HepG2 (cell line): ENCODE measurements at regions not wholly inside any gene's neighbourhood (a gene's known extent, or its start where the extent isn't known, plus 50 kb on each side); places are given as distances from the start of the nearest gene placed in this dataset.
"Not testable (repeated sequence)": the region's sequence is repeated elsewhere in the genome, so short reads cannot be mapped to it uniquely, and the experiment has no call there.

ENCODE experiments used
- ATAC-seq: fragments of 200-7000 bp; cut with Tn5 transposase; 3 replicates; pipeline ENCODE4 v1.9.1; 2020; ENCODE audit warnings: mild to moderate bottlenecking, moderate library complexity
- BruUV-seq: library from RNA; stranded (reverse); fragments of 400-500 nt; replicated peaks from 2 replicates; lab custom pipeline; 2021; lab: Mats Ljungman, UMichigan
- CTCF ChIA-PET: fragments of 300-600 bp; formaldehyde crosslinking; extraction: SDS; loops from one replicate; lab custom pipeline; 2021; ENCODE audit warnings: low total read pairs, inconsistent platforms, low intra/inter-chr PET ratio; lab: Yijun Ruan, JAX
- POLR2A ChIA-PET: fragments of 350-600 bp; sonication (Branson Sonifier 250); formaldehyde crosslinking; loops from one replicate; lab custom pipeline; 2020; ENCODE audit warnings: antibody characterized with exemption, inconsistent platforms; lab: Yijun Ruan, JAX
- DNase-seq: peaks from one replicate; pipeline ENCODE4 v3.0.0-alpha.2; 2015; ENCODE audit warnings: low spot score
- FAIRE-seq: peaks from 3 replicates; lab custom pipeline; 2011; peaks lifted over from hg19 to GRCh38; lab: Jason Lieb, UNC
- H2AFZ ChIP-seq: one replicate; pipeline ENCODE4 v1.6.1; 2011; ENCODE audit warnings: low read length, inconsistent platforms
- H3K27ac ChIP-seq: fragments of 300-600 bp; 3 replicates; pipeline ENCODE4 v1.8.0; 2011; ENCODE audit warnings: mixed run types, mild to moderate bottlenecking, mixed read lengths, low read length, inconsistent platforms; ENCODE audit not compliant: insufficient read depth; ENCODE audit errors: extremely low read length
- H3K27me3 ChIP-seq, 2 experiments: fragments of 200-600 bp in 1 of 2; 2 replicates in 1 of 2; 3 replicates in 1 of 2; pipeline versions ENCODE4 v1.6.0 to v1.8.0; 2011; ENCODE audit warnings: low read length in 2 of 2, mild to moderate bottlenecking in 2 of 2, moderate library complexity in 2 of 2, inconsistent platforms in 1 of 2; ENCODE audit not compliant: insufficient read depth in 2 of 2, control insufficient read depth in 1 of 2
- H3K36me3 ChIP-seq, 2 experiments: fragments of 200-600 bp in 1 of 2; replicated peaks in 1 of 2; 2 replicates in 1 of 2; 3 replicates in 1 of 2; pipeline versions ENCODE4 v1.5.1 to v1.8.0; 2011; ENCODE audit warnings: low read length in 2 of 2, inconsistent platforms in 1 of 2; ENCODE audit not compliant: insufficient read depth in 2 of 2, control insufficient read depth in 1 of 2
- H3K4me1 ChIP-seq: 2 replicates; pipeline ENCODE4 v1.5.1; 2012; ENCODE audit warnings: low read length, inconsistent platforms; ENCODE audit not compliant: insufficient read depth
- H3K4me2 ChIP-seq: 2 replicates; pipeline ENCODE4 v1.6.0; 2011; ENCODE audit warnings: low read depth, low read length, inconsistent platforms
- H3K4me3 ChIP-seq, 3 experiments: fragments of 200-600 bp in 1 of 3; sonication (generic), shearing (Covaris generic) in 1 of 3; replicated peaks in 1 of 3; 2 replicates each; pipeline ENCODE4 v1.5.1; 2011 to 2016; ENCODE audit warnings: low read length in 3 of 3, inconsistent platforms in 2 of 3, low read depth in 2 of 3, mild to moderate bottlenecking in 2 of 3, control low read depth in 1 of 3, mixed read lengths in 1 of 3; ENCODE audit not compliant: insufficient read depth in 1 of 3
- H3K79me2 ChIP-seq: one replicate; pipeline ENCODE4 v1.6.1; 2011; ENCODE audit warnings: low read length, inconsistent platforms; ENCODE audit not compliant: insufficient read depth
- H3K9ac ChIP-seq: 2 replicates; pipeline ENCODE4 v1.6.0; 2011; ENCODE audit warnings: mild to moderate bottlenecking, low read depth, low read length, inconsistent platforms; ENCODE audit not compliant: insufficient read depth
- H3K9me3 ChIP-seq: 2 replicates; pipeline ENCODE4 v1.5.1; 2012; ENCODE audit warnings: mild to moderate bottlenecking, low read length
- H4K20me1 ChIP-seq: 2 replicates; pipeline ENCODE4 v1.6.0; 2011; ENCODE audit warnings: inconsistent platforms, mild to moderate bottlenecking, low read length, moderate library complexity; ENCODE audit not compliant: insufficient read depth
- BORCS8-MEF2B ChIP-seq: sonication (generic); formaldehyde crosslinking; IDR thresholded peaks from 2 replicates; pipeline ENCODE4 v1.8.0; 2022; ENCODE audit warnings: mild to moderate bottlenecking, missing genetic modification reagents
- DNMT1 ChIP-seq: sonication (generic); formaldehyde crosslinking; IDR thresholded peaks from 2 replicates; pipeline ENCODE4 v1.5.1; 2020; ENCODE audit warnings: mild to moderate bottlenecking, missing genetic modification reagents
- POLR2A ChIP-seq, 2 experiments: IDR thresholded peaks; 2 replicates each; pipeline ENCODE4 v1.6.1; 2011; ENCODE audit warnings: low read depth in 2 of 2, low read length in 2 of 2, mild to moderate bottlenecking in 1 of 2, moderate library complexity in 1 of 2; ENCODE audit not compliant: insufficient read depth in 1 of 2
- SIN3B ChIP-seq: fragments of 150-350 bp; IDR thresholded peaks from 2 replicates; pipeline ENCODE4 v1.6.1; 2014; ENCODE audit warnings: low read length
- SMAD9 ChIP-seq: sonication (generic); formaldehyde crosslinking; IDR thresholded peaks from 2 replicates; pipeline ENCODE4 v1.5.1; 2020; ENCODE audit warnings: mild to moderate bottlenecking, missing genetic modification reagents
- TEAD3 ChIP-seq: optimal IDR thresholded peaks from 2 replicates; pipeline ENCODE3; 2016; ENCODE audit warnings: borderline replicate concordance
- THYN1 ChIP-seq: sonication (generic); formaldehyde crosslinking; IDR thresholded peaks from 2 replicates; pipeline ENCODE4 v1.8.1; 2023; ENCODE audit warnings: low read depth, mild to moderate bottlenecking, moderate library complexity, missing genetic modification reagents, borderline replicate concordance
- ZNF121 ChIP-seq: sonication (generic); formaldehyde crosslinking; IDR thresholded peaks from 2 replicates; pipeline ENCODE4 v1.5.0; 2020; ENCODE audit warnings: mild to moderate bottlenecking, missing genetic modification reagents
- ZNF451 ChIP-seq: sonication (generic); formaldehyde crosslinking; IDR thresholded peaks from 2 replicates; pipeline ENCODE4 v1.5.0; 2020; ENCODE audit warnings: mild to moderate bottlenecking, missing genetic modification reagents
- ZNF792 ChIP-seq: IDR thresholded peaks from 2 replicates; pipeline ENCODE4 v1.6.1; 2016
- WGBS: methylation state at CpG from one replicate; pipeline ENCODE4 v1.1.6; 2017; ENCODE audit warnings: low lambda C conversion rate; 5-methylcytosine and 5-hydroxymethylcytosine counted together
- in situ Hi-C: cut with HindIII; loops from 2 replicates; pipeline ENCODE4 v1.10.0; 2017; ENCODE audit warnings: low pct_unique_long_range_greater_than_20kb; ENCODE audit not compliant: extremely low pct_ligation_motif_present
- intact Hi-C: fragments of 100-400 bp; cut with micrococcal nuclease; formaldehyde crosslinking; loops from one replicate; pipeline ENCODE4 v1.10.0; 2022; ENCODE audit not compliant: unreplicated experiment

- FAIRE-seq = no peak
- H3K27me3 ChIP-seq = no peaks in the 10 kb centered on the region
- POLR2A ChIA-PET = no interaction called here
- ATAC-seq = no peak
- no peak overlapping the region for H3K9ac ChIP-seq
- no TSS peak for BruUV-seq
- TF ChIP-seq DNMT1 (CRISPR knock-in tag) (no peak), BORCS8-MEF2B (CRISPR knock-in tag) (no peak), SIN3B (no peak), POLR2A (IDR thresholded peaks at IDR 0.05; ENCODE audit: insufficient read depth in 1 of 2, low read depth in 2 of 2, low read length in 2 of 2) (no peak)
- H3K27ac ChIP-seq = no peak overlapping the region
- no peaks in the 10 kb centered on the region for H3K36me3 ChIP-seq
- no peak overlapping the region for H3K4me3 ChIP-seq
- no peaks in the 10 kb centered on the region for H4K20me1 ChIP-seq
- H3K9me3 ChIP-seq = no peaks in the 10 kb centered on the region
- H3K4me1 ChIP-seq = no peaks in the 10 kb centered on the region
- DNase-seq = no peak
- H2AFZ ChIP-seq = no peak overlapping the region
- in situ Hi-C loops = no loop called here
- no peaks in the 10 kb centered on the region for H3K79me2 ChIP-seq
- H3K4me2 ChIP-seq = no peak overlapping the region
- intact Hi-C loops = no loop called here
- CTCF ChIA-PET = no interaction called here
These were observed 101.6 kb downstream of the FBXO8 start for GRCh38 chr4:174181827-174182226.

GRCh38 chr4:174177536-174177935, 105.9 kb downstream of the FBXO8 start:
- FAIRE-seq (no peak), DNase-seq (no peak), ATAC-seq (no peak)
- Histone ChIP-seq H3K4me2 (no peak overlapping the region), H3K4me1 (no peaks in the 10 kb centered on the region), H3K9ac (no peak overlapping the region), H3K27ac (no peak overlapping the region), H3K9me3 (no peaks in the 10 kb centered on the region), H3K27me3 (no peaks in the 10 kb centered on the region), H4K20me1 (no peaks in the 10 kb centered on the region), H3K36me3 (no peaks in the 10 kb centered on the region), H3K4me3 (no peak overlapping the region), H2AFZ (no peak overlapping the region), H3K79me2 (no peaks in the 10 kb centered on the region)
- ChIA-PET CTCF (no interaction called here), POLR2A (no interaction called here)
- BruUV-seq = no TSS peak
- 0% methylated on average over 1 of the region's 1 CpG for WGBS
- in situ Hi-C loops (no loop called here), intact Hi-C loops (no loop called here)
- TF ChIP-seq SMAD9 (CRISPR knock-in tag) = no peak
- no peak for TF ChIP-seq THYN1 (CRISPR knock-in tag)
- TF ChIP-seq TEAD3 (CRISPR knock-in tag) = no peak
- no peak for TF ChIP-seq ZNF121 (CRISPR knock-in tag)
- TF ChIP-seq ZNF792 (CRISPR knock-in tag) = no peak
- TF ChIP-seq ZNF451 (CRISPR knock-in tag) = no peak

DNA sequence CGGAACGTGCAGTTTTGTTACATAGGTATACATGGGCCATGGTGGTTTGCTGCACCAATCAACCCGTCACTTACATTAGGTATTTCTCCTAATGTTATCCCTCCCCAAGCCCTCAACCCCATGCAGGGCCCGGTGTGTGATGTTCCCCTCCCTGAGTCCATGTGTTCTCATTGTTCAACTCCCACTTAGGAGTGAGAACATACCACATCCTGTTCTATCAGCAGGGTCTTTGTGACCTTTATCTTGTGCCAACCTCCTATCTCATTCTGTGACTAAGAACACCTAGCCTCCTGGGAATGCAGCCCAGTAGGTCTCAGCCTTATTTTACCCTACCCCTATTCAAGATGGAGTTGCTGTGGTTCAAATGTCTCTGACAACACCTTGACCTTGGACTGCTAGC, 107.6 kb downstream of the FBXO8 start:
- H3K79me2 ChIP-seq, DNase-seq, BruUV-seq, H3K4me3 ChIP-seq, H3K9ac ChIP-seq, ATAC-seq, in situ Hi-C loops, H2AFZ ChIP-seq, H3K4me1 ChIP-seq, intact Hi-C loops, H4K20me1 ChIP-seq, H3K27ac ChIP-seq, POLR2A ChIA-PET, H3K9me3 ChIP-seq, H3K36me3 ChIP-seq, CTCF ChIA-PET, H3K27me3 ChIP-seq, FAIRE-seq, H3K4me2 ChIP-seq: not testable (repeated sequence)
- 29% methylated on average over 4 of the region's 4 CpGs for WGBS
